Effector memory CD8-positive, alpha-beta T cell (primary cell): ENCODE measurements at regions not wholly inside any gene's neighbourhood (a gene's known extent, or its start where the extent isn't known, plus 50 kb on each side); places are given as distances from the start of the nearest gene placed in this dataset.

Experiments used
- ATAC-seq: fragments of 150-1000 bp; cut with Tn5 transposase; replicated peaks from 2 replicates; pipeline ENCODE4 v1.10.0; 2021; ENCODE audit warnings: mild to moderate bottlenecking, moderate library complexity
- DNase-seq, 3 experiments: peaks; one replicate each; pipeline ENCODE4 v3.0.0; 2021
- H3K27ac Mint-ChIP-seq, 2 donors: one replicate each; pipeline ENCODE4 v1.8.0; 2022; ENCODE audit warnings: mild to moderate bottlenecking in 2 of 2, mixed read lengths in 2 of 2, moderate library complexity in 2 of 2
- H3K27me3 Mint-ChIP-seq, 2 donors: one replicate each; pipeline ENCODE4 v1.8.0; 2022; ENCODE audit warnings: mixed read lengths in 2 of 2
- H3K36me3 Mint-ChIP-seq: one replicate; pipeline ENCODE4 v1.8.0; 2022; ENCODE audit warnings: mild to moderate bottlenecking, moderate library complexity, mixed read lengths; ENCODE audit not compliant: insufficient read depth
- H3K4me1 Mint-ChIP-seq, 2 donors: one replicate each; pipeline ENCODE4 v1.8.0; 2022; ENCODE audit warnings: low read depth in 2 of 2, mixed read lengths in 2 of 2
- H3K4me3 Mint-ChIP-seq, 2 donors: one replicate each; pipeline ENCODE4 v1.8.0; 2022; ENCODE audit warnings: mild to moderate bottlenecking in 2 of 2, mixed read lengths in 2 of 2, moderate library complexity in 2 of 2
- H3K9me3 Mint-ChIP-seq, 2 donors: one replicate each; pipeline ENCODE4 v1.8.0; 2022; ENCODE audit warnings: mixed read lengths in 2 of 2

DNA sequence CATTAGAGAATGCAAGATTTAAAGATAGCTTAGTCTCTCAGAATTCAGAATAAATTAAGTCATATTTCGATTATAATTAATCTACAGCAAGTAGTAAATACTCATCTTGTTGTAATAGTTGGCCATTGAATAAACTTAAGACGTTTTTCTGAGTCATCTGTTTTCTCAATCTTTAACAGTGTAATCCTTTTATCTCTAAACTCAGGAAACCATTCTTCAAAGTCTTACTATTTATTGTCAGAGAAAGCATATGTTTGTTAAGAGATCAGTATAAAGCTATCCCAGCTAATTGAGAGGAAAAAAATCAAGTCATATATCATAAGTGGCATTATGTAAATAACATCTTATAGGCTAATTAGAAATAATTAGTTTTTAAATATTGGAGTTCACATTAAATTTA is 201.2 kb upstream of the ADAMTS5 start:
- no peak for DNase-seq

DNA sequence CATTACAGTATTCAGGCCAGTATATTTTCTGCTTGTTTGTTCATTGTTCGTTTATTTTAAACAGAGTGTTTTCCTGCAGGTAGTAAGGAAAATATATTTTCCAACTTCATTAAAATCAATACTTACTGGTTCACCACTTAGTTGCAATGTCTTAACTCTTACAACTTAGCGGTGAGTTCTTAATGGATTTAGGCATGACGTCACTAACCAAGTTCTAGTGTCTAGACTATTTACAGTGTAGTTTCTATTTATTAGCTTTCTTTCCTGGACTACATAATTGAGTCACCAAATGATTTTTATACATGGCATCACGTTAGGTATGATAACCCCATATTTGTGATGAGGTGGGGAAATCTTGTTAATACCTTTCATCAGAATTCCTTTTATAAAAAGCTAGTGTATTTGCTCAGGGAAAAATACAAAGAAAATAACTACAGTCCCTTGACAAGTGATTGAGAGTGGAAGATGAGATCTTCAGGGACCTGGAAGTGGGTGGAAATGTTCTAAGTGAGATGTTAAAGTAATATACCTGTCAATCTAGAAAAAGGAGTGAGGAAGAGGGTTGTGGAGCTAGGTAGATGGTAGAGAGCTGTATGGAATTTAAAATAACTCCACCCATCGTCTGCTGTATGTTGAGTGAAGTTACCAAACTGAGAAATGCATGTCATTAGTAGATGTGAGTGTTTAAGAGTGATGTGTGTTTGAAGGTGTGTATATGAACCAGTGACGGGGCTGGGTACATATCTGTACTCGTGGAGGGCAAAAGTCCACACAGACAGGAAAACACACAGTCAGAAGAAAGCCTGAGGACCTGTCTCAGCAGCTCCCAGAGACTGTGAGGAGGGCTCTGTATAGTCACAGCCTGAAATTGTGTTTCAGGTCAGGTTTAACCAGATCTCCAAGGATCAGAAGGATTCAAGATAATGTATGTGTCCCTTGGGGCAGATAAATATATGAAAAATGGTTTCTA is 197.6 kb upstream of the ADAMTS5 start:
- Mint-ChIP-seq H3K36me3 (no peaks in the 10 kb centered on the region), H3K4me3 (no peak overlapping the region), H3K9me3 (peaks cover 4 to 9% of the 10 kb centered on the region in 2 donors), H3K27me3 (no peaks in the 10 kb centered on the region), H3K27ac (no peak overlapping the region), H3K4me1 (no peaks in the 10 kb centered on the region)
- no peak for ATAC-seq
- no peak for DNase-seq

More for the DNA sequence above, 201.2 kb upstream of the ADAMTS5 start:
- Mint-ChIP-seq H3K9me3 (peaks cover 6 to 13% of the 10 kb centered on the region in 2 donors), H3K36me3 (no peaks in the 10 kb centered on the region), H3K27me3 (no peaks in the 10 kb centered on the region), H3K4me1 (no peaks in the 10 kb centered on the region), H3K27ac (no peak overlapping the region), H3K4me3 (no peak overlapping the region)
- ATAC-seq: no peak

GRCh38 chr21:27158967-27159366 is 192.1 kb upstream of the ADAMTS5 start:
- Mint-ChIP-seq H3K4me3 (no peak overlapping the region), H3K27me3 (no peaks in the 10 kb centered on the region), H3K36me3 (no peaks in the 10 kb centered on the region), H3K4me1 (no peaks in the 10 kb centered on the region), H3K9me3 (peaks cover 0 to 3% of the 10 kb centered on the region in 2 donors), H3K27ac (no peak overlapping the region)
- no peak for DNase-seq
- no peak for ATAC-seq

- Mint-ChIP-seq H3K27me3 (no peaks in the 10 kb centered on the region), H3K27ac (no peak overlapping the region), H3K36me3 (no peaks in the 10 kb centered on the region), H3K9me3 (peaks cover 4 to 9% of the 10 kb centered on the region in 2 donors), H3K4me1 (no peaks in the 10 kb centered on the region), H3K4me3 (no peak overlapping the region)
- DNase-seq: no peak
- no peak for ATAC-seq
These were observed 190.2 kb upstream of the ADAMTS5 start for GRCh38 chr21:27157097-27157496.

DNA sequence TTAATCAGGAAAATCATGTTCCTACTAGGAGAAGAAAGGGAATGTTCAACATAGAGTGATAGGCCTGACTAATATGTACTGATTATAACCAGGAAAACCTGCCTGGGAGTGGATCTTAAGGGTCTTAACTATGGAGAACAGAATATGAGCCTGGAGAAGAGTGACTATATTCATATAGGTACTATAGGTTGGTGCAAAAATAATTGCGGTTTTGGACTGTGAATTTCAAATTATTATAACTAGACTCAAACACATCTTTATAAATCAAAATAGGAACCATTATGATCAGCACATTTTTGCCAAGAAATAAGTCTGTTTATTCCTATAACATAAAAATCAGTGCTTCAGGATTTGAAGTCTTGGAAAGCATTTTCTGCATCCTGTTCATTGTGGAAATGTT is 189.8 kb upstream of the ADAMTS5 start:
- H3K27ac Mint-ChIP-seq: no peak overlapping the region
- DNase-seq (no peak), ATAC-seq (no peak)

DNA sequence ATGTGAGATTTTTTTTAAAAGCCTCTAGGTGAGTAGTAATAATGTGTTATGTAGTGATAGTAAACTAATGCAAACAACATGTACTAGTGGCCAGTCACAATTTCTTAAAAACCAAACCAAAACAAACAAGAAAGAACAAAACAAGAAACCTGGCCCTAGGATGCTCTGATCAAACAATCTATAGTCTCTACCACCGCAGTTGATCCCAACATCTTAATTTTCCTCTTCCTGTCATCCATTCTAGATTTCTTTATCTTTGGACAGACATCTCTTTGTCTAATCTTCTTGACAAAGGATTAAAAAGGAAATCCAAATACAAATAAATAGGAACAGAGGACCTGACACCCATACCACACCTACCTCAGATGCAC is 188.2 kb upstream of the ADAMTS5 start:
- Mint-ChIP-seq H3K4me3 (no peak overlapping the region), H3K27me3 (no peaks in the 10 kb centered on the region), H3K9me3 (peaks cover 7 to 14% of the 10 kb centered on the region in 2 donors), H3K4me1 (no peaks in the 10 kb centered on the region), H3K27ac (no peak overlapping the region), H3K36me3 (no peaks in the 10 kb centered on the region)
- DNase-seq (no peak), ATAC-seq (no peak)

More for the DNA sequence above, 189.8 kb upstream of the ADAMTS5 start:
- Mint-ChIP-seq H3K27me3 (no peaks in the 10 kb centered on the region), H3K36me3 (no peaks in the 10 kb centered on the region), H3K9me3 (peaks cover 6 to 11% of the 10 kb centered on the region in 2 donors), H3K4me1 (no peaks in the 10 kb centered on the region), H3K4me3 (no peak overlapping the region)

DNA sequence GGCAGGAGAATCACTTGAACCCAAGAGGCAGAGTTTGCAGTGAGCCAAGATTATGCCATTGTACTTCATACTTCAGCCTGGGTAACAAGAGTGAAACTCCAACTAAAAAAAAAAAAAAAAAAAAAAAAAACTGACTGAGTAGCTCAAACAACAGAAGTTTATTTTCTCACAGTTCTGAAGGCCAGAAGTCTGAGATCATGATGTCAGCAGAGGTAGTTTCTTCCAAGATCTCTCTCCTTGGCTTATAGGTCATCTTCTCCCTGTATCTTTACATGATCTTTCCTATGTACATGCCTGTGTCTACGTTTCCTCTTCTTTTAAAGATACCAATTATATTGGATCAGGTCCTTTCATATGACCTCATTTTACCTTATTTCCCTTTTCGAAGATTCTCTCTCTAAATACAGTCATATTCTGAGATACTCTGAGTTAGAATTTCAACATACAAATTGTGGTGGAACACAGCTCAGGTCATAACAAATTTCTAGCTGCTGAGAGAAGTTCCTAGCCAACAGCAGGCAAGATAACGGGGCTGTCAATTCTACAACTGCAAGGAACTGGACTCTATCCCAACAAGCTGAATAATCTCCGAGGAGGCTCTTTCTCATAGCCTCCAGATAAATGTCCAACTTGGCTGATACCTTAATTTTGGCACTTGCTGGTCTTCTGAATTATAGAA is 187.7 kb upstream of the ADAMTS5 start:
- Mint-ChIP-seq H3K36me3 (no peaks in the 10 kb centered on the region), H3K27ac (no peak overlapping the region), H3K27me3 (no peaks in the 10 kb centered on the region), H3K9me3 (peaks cover 7 to 14% of the 10 kb centered on the region in 2 donors), H3K4me3 (no peak overlapping the region), H3K4me1 (no peaks in the 10 kb centered on the region)
- DNase-seq (no peak), ATAC-seq (no peak)

- DNase-seq: no peak
- peaks cover 8 to 17% of the 10 kb centered on the region in 2 donors for H3K9me3 Mint-ChIP-seq
- H3K27ac Mint-ChIP-seq: no peak overlapping the region
- no peak for ATAC-seq
- no peaks in the 10 kb centered on the region for H3K27me3 Mint-ChIP-seq
- H3K4me3 Mint-ChIP-seq: no peak overlapping the region
- no peaks in the 10 kb centered on the region for H3K4me1 Mint-ChIP-seq
- H3K36me3 Mint-ChIP-seq: no peaks in the 10 kb centered on the region
These were observed 186.1 kb upstream of the ADAMTS5 start for GRCh38 chr21:27152996-27153395.

DNA sequence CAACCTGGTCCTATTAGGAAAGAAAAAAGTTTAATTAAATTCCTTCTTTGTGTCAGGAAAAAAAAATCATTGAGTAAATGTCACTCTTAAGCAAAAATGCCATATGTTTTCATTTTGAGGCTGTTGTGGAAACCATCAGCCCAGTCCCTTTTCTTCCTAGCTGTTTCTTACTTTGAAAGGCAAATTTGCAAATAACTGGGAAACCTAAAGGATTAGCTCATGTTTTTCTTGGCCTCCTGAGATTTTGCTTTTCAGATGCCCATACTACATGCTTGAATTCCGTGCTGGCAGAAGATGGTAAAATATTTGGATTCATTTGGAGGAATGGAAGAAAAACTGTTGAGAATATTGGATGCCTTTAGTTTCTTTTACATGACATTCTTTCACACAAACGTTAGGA is 182.1 kb upstream of the ADAMTS5 start:
- Mint-ChIP-seq H3K9me3 (peaks cover 11 to 21% of the 10 kb centered on the region in 2 donors), H3K27ac (no peak overlapping the region)
- DNase-seq: no peak

GRCh38 chr21:27146268-27146667 is 179.4 kb upstream of the ADAMTS5 start:
- H3K27ac Mint-ChIP-seq: no peak overlapping the region
- peaks cover 7 to 8% of the 10 kb centered on the region in 2 donors for H3K9me3 Mint-ChIP-seq
- H3K4me3 Mint-ChIP-seq: no peak overlapping the region
- no peak for ATAC-seq
- DNase-seq: no peak
- H3K36me3 Mint-ChIP-seq: no peaks in the 10 kb centered on the region
- no peaks in the 10 kb centered on the region for H3K4me1 Mint-ChIP-seq
- no peaks in the 10 kb centered on the region for H3K27me3 Mint-ChIP-seq

More for the DNA sequence above, 182.1 kb upstream of the ADAMTS5 start:
- Mint-ChIP-seq H3K27me3 (no peaks in the 10 kb centered on the region), H3K36me3 (no peaks in the 10 kb centered on the region), H3K4me1 (no peaks in the 10 kb centered on the region), H3K4me3 (no peak overlapping the region)
- no peak for ATAC-seq

- no peak for ATAC-seq
- Mint-ChIP-seq H3K27ac (no peak overlapping the region), H3K27me3 (no peaks in the 10 kb centered on the region), H3K4me3 (no peak overlapping the region), H3K36me3 (no peaks in the 10 kb centered on the region), H3K4me1 (no peaks in the 10 kb centered on the region), H3K9me3 (peaks cover 7 to 8% of the 10 kb centered on the region in 2 donors)
- DNase-seq: no peak
These were observed 178.4 kb upstream of the ADAMTS5 start for GRCh38 chr21:27145134-27145798.

DNA sequence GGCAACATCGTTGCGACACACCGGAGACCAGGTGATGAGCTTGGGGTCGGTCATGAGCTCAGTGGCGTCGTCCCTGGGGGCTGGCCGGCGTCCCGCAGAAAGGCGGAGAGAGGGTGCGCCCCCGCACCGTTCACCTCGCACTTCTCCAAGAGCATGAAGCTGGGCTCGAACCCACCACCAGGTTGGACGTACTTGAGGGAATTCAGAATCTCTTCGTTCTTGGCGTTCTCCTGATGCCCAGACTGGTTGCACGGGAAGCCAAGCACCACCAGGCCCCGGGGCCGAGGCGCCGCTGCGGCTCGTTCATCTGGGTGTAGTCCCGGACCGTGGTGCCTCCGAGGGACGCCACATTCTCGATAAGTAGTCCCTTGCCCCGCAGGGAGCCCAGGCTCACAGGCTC is 176.6 kb upstream of the ADAMTS5 start:
- Mint-ChIP-seq H3K27me3 (no peaks in the 10 kb centered on the region), H3K4me1 (no peaks in the 10 kb centered on the region), H3K27ac (no peak overlapping the region), H3K4me3 (no peak overlapping the region), H3K36me3 (no peaks in the 10 kb centered on the region), H3K9me3 (peaks cover 7 to 8% of the 10 kb centered on the region in 2 donors)
- DNase-seq (no peak), ATAC-seq (no peak)

- Mint-ChIP-seq H3K9me3 (peaks cover 0 to 5% of the 10 kb centered on the region in 2 donors), H3K36me3 (no peaks in the 10 kb centered on the region), H3K4me3 (no peak overlapping the region), H3K4me1 (no peaks in the 10 kb centered on the region), H3K27me3 (no peaks in the 10 kb centered on the region), H3K27ac (no peak overlapping the region)
- ATAC-seq: no peak
- DNase-seq: no peak
These were observed 172.6 kb upstream of the ADAMTS5 start for GRCh38 chr21:27139526-27139925.
